ENCODE measurements at regions not wholly inside any gene's neighbourhood (a gene's known extent, or its start where the extent isn't known, plus 50 kb on each side); places are given as distances from the start of the nearest gene placed in this dataset.

DNA sequence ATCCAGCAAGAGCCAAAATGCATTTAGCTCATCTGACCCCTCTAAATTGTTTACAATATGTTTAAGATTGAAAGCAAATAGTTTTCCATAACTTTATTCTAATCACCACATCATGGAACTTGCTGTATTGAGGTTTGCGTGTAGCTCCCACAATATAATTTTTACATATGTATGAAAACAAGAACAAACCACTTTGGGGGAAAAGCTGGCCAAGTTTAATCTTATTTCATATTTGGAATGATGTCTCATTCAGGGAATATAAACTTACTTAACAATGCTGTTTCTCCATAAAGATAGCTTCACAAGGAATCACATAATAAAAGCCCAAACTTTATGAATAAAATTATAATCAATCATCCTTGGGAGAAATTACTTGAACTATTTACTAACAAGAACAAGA, 194.6 kb upstream of the PCSK5 start:
- H3K27ac ChIP-seq, result no peak overlapping the region
- H3K4me1 ChIP-seq, result peaks cover 44% of the 10 kb centered on the region
- TF ChIP-seq Cebpa-rat (IDR thresholded peaks at IDR 0.05), result no peak
- H3K4me3 ChIP-seq, result no peak overlapping the region
- H3K4me2 ChIP-seq, result no peak overlapping the region
- H4K20me1 ChIP-seq, result no peaks in the 10 kb centered on the region
- no peaks in the 10 kb centered on the region for H3K36me3 ChIP-seq
- H3K9me3 ChIP-seq, result peaks cover 1% of the 10 kb centered on the region
- no peaks in the 10 kb centered on the region for H3K27me3 ChIP-seq
- H3K9ac ChIP-seq, result no peak overlapping the region

DNA sequence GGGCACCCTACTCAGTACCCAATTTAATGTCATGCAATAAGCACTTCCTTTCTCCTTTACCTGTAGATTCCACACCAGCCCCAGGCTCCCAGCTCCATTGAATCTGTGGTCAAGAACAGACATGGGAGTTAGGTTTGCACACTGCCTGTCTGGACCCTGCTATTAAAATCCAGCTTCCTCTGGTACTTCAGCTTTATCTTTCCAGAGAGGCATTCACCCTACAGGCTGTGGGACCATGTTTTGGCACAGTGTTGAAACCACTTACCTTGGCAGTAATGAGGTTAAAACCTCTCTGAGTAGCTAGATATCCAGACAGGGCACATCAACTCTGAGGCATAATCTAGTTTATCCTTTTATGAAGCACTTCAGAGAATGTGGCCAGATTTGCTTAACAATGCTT, 191.5 kb upstream of the PCSK5 start:
- no peaks in the 10 kb centered on the region for H3K27me3 ChIP-seq
- no peak for TF ChIP-seq Cebpa-rat (IDR thresholded peaks at IDR 0.05)

DNA sequence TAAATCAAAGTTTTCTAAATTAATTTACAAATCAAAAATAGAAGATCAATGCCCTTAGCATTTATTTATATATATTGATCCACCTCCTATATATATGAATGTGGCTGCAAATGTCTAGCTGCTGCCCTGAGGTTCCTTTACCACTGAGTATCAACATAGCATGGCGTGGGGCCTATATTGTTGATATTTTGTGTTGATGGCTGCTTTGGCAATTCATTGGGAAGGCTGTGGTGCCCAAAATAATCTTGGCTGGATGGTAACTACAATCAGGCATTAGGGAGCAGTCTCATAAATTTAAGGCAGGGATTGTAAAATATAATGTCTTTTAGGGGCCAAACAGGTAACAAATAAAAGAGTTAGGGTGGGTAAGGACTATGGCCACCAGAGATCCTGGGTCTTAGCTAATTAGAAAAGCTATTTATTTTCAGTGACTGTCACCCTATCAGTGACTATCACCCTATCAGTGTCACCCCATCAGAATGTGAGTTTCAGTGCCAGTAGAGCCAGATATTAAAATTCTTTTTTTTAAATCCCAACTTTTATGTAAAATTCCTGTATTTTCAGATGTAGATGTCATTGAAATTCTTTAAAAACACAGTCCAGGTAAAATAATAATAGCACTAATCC, 190.7 kb upstream of the PCSK5 start:
- TF ChIP-seq Cebpa-rat (IDR thresholded peaks at IDR 0.05), result no peak
- Histone ChIP-seq H3K4me1 (peaks cover 6% of the 10 kb centered on the region), H3K9ac (no peak overlapping the region), H3K36me3 (no peaks in the 10 kb centered on the region), H3K4me3 (no peak overlapping the region), H3K27ac (no peak overlapping the region), H3K27me3 (no peaks in the 10 kb centered on the region), H3K4me2 (no peak overlapping the region), H3K9me3 (no peaks in the 10 kb centered on the region), H4K20me1 (no peaks in the 10 kb centered on the region)

More for the DNA sequence above, 191.5 kb upstream of the PCSK5 start:
- Histone ChIP-seq H3K4me2 (no peak overlapping the region), H4K20me1 (no peaks in the 10 kb centered on the region), H3K9ac (no peak overlapping the region), H3K4me1 (peaks cover 13% of the 10 kb centered on the region), H3K27ac (no peak overlapping the region), H3K4me3 (no peak overlapping the region), H3K9me3 (no peaks in the 10 kb centered on the region), H3K36me3 (no peaks in the 10 kb centered on the region)

DNA sequence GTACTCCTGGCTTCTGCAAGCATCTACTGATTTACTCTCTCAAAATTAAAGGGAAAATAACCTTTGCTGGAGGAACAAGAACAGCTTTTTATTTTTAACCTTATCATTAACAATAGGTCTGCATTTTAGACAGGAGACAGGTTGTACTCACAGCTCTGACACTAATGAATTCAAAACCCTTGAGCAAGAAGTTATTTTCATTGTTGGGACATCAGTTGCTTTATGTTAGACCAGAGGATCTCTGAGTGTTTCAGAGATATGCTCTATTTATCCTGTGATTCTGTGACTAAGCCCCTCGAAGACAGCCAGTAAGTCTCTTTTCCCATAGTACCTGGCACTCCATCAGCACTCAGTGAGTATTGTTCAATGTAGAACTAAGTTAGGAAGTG, 190.2 kb upstream of the PCSK5 start:
- H3K4me1 ChIP-seq, result peaks cover under 1% of the 10 kb centered on the region
- no peak overlapping the region for H3K4me3 ChIP-seq
- no peaks in the 10 kb centered on the region for H3K36me3 ChIP-seq
- H4K20me1 ChIP-seq, result no peaks in the 10 kb centered on the region
- no peak overlapping the region for H3K27ac ChIP-seq
- TF ChIP-seq Cebpa-rat (IDR thresholded peaks at IDR 0.05), result no peak
- H3K4me2 ChIP-seq, result no peak overlapping the region
- H3K9ac ChIP-seq, result no peak overlapping the region
- no peaks in the 10 kb centered on the region for H3K9me3 ChIP-seq
- no peaks in the 10 kb centered on the region for H3K27me3 ChIP-seq

DNA sequence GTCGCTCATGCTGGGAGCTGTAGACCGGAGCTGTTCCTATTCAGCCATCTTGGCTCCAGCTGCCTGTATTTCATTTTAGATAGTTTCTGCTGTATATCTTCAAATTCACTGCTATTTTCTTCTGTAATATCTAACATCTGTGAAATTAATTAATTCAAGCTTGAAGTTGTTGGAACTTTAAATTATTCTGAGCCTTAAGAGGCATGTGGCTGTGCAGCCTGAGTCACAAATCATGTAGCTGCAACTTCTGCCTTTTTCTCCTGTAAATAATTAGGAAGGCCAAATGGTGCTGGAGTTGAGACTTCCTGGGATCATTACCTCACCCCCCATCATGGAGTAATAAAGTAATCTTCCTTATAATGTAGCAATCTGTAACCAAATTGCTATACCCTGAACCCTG, 183.3 kb upstream of the PCSK5 start:
- Histone ChIP-seq H4K20me1 (no peaks in the 10 kb centered on the region), H3K9ac (no peak overlapping the region), H3K4me1 (no peaks in the 10 kb centered on the region), H3K36me3 (no peaks in the 10 kb centered on the region), H3K27me3 (no peaks in the 10 kb centered on the region), H3K27ac (no peak overlapping the region), H3K9me3 (no peaks in the 10 kb centered on the region), H3K4me3 (no peak overlapping the region), H3K4me2 (no peak overlapping the region)
- TF ChIP-seq Cebpa-rat (IDR thresholded peaks at IDR 0.05), result no peak

DNA sequence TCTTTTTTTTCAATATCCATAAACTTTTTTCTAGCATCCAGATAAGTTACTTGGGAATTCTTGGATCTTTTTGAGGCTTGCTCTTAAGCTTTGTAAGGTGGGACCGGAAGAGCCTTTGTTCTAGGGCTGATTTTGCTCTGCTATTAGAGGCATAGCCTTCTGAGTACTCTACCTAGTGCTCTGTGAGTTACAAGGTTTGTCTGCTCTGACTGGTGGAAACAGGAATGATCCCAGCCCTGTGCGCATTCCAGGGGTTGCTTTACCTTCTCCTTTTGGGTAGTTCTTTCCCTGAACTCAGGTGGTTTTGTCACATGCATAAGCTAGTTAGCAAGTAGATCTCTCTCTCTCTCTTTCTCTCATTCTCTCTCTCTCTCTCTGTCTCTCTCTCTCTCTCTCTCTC, 180.8 kb upstream of the PCSK5 start:
- no peaks in the 10 kb centered on the region for H3K27me3 ChIP-seq
- TF ChIP-seq Cebpa-rat (IDR thresholded peaks at IDR 0.05), result no peak
- H3K4me1 ChIP-seq, result no peaks in the 10 kb centered on the region
- no peak overlapping the region for H3K9ac ChIP-seq
- H3K9me3 ChIP-seq, result no peaks in the 10 kb centered on the region
- H3K4me2 ChIP-seq, result no peak overlapping the region
- no peaks in the 10 kb centered on the region for H4K20me1 ChIP-seq
- no peak overlapping the region for H3K4me3 ChIP-seq
- no peaks in the 10 kb centered on the region for H3K36me3 ChIP-seq
- H3K27ac ChIP-seq, result no peak overlapping the region

DNA sequence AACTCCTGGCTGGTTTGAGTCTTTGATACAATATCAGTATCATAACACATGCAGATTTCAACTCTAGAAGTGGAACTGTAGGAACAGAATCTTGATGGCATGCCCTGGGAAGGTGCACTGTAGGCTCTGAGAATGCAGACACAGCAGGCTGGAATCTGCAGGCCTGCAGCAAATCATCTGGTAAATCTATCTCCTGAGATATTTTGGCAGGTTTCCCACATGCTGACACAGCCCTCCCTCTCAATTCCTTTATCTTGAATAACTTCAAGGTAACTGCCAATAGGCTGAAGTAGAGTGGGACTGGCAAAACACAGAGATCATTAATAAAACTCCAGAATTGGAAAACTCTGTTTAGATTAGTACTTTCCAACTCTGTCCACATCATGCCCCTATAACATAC, 177.8 kb upstream of the PCSK5 start:
- Histone ChIP-seq H4K20me1 (no peaks in the 10 kb centered on the region), H3K9ac (no peak overlapping the region), H3K4me1 (no peaks in the 10 kb centered on the region), H3K4me3 (no peak overlapping the region), H3K27ac (no peak overlapping the region), H3K36me3 (no peaks in the 10 kb centered on the region), H3K27me3 (no peaks in the 10 kb centered on the region), H3K9me3 (no peaks in the 10 kb centered on the region), H3K4me2 (no peak overlapping the region)
- no peak for TF ChIP-seq Cebpa-rat (IDR thresholded peaks at IDR 0.05)

DNA sequence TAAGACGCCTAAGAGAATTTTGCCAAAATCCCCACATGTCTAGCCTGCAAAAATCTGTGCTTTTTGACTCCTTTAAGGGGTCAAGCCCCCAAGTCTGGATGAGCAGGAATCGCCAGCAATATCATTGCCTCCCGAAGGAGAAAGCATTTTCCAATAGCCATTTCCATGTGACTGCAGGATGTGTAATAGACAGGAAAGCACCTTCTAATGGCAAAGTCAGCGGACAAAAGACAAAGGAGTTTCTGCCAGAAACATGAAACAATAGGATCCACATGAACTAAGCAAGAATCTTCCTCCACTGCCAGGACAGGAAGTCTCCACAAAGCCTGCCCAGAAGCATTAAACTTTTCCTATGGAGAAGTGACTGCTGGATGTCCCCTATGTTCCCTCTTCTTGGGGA, 177.1 kb upstream of the PCSK5 start:
- H3K9me3 ChIP-seq, result no peaks in the 10 kb centered on the region
- no peaks in the 10 kb centered on the region for H3K4me1 ChIP-seq
- H3K4me3 ChIP-seq, result no peak overlapping the region
- TF ChIP-seq Cebpa-rat (IDR thresholded peaks at IDR 0.05), result no peak
- no peaks in the 10 kb centered on the region for H3K27me3 ChIP-seq
- no peak overlapping the region for H3K4me2 ChIP-seq
- H3K9ac ChIP-seq, result no peak overlapping the region
- no peak overlapping the region for H3K27ac ChIP-seq
- no peaks in the 10 kb centered on the region for H4K20me1 ChIP-seq
- no peaks in the 10 kb centered on the region for H3K36me3 ChIP-seq

DNA sequence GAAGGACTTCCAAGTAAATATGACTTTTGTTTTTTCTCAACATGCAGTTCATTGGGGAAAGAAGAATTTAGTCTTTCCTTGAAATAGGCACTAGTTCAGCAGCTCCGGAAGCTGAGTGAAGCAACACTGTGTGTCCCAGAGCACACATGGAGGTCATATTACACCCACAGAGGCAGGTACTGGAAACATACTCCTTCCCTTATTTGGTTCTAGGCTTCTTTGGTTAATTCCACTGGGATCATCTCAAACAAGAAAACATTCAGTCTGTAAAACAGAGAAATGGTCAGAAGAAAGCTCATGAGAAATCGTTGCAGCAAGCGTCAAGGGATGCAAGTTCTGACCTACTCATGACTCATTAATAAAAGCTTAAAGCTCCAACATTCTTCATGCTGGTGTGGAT, 175.1 kb upstream of the PCSK5 start:
- no peak overlapping the region for H3K4me2 ChIP-seq
- H3K4me3 ChIP-seq, result no peak overlapping the region
- H3K4me1 ChIP-seq, result no peaks in the 10 kb centered on the region
- no peak for TF ChIP-seq Cebpa-rat (IDR thresholded peaks at IDR 0.05)
- no peak overlapping the region for H3K27ac ChIP-seq
- H4K20me1 ChIP-seq, result no peaks in the 10 kb centered on the region
- no peaks in the 10 kb centered on the region for H3K36me3 ChIP-seq
- no peaks in the 10 kb centered on the region for H3K9me3 ChIP-seq
- no peaks in the 10 kb centered on the region for H3K27me3 ChIP-seq
- no peak overlapping the region for H3K9ac ChIP-seq

DNA sequence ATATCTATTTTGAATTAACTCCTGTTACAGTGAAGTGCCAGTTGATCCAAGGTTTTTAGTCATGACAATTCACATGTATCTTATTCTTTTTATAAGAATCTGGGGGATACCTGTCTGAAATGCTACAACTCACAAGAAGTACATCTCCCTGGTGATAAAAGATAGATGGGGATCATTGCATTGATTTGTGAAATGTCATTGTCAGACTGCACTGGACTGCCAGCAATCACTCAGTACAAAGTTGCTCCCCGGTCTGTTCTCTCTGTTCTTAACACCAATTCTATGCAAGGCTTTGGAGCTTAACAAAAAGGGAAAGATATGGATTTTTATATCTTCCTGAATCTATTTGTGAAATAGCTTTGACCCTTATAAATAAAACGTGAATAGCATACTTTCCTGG, 171.8 kb upstream of the PCSK5 start:
- Histone ChIP-seq H3K27me3 (no peaks in the 10 kb centered on the region), H3K4me1 (no peaks in the 10 kb centered on the region), H3K27ac (no peak overlapping the region), H3K4me2 (no peak overlapping the region), H3K9ac (no peak overlapping the region), H3K9me3 (no peaks in the 10 kb centered on the region), H4K20me1 (no peaks in the 10 kb centered on the region), H3K4me3 (no peak overlapping the region), H3K36me3 (no peaks in the 10 kb centered on the region)
- TF ChIP-seq Cebpa-rat (IDR thresholded peaks at IDR 0.05), result no peak

DNA sequence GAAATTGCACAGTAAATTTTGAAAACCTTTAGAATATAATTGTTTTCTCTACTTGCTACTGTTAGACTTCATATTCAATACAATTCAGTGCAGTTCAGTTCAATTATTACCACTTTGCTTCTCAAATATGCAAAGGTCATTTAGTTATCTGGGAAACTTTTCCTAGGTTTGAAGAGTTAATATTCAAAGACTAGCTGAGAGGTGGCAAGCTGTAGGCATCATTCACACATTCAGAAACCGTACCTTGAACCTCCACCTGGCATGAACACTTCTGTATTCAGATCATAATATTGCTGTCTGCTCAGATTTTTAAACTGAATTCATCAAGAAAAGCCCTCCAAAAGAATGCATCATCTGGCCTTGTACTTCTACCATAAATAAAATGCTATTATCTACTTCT, 162.1 kb upstream of the PCSK5 start:
- Histone ChIP-seq H3K27ac (no peak overlapping the region), H3K36me3 (no peaks in the 10 kb centered on the region), H3K4me3 (no peak overlapping the region), H3K4me2 (no peak overlapping the region), H3K27me3 (no peaks in the 10 kb centered on the region), H3K9ac (no peak overlapping the region), H3K4me1 (no peaks in the 10 kb centered on the region), H4K20me1 (no peaks in the 10 kb centered on the region), H3K9me3 (no peaks in the 10 kb centered on the region)
- TF ChIP-seq Cebpa-rat (IDR thresholded peaks at IDR 0.05), result no peak

Data from BLaER1 (cell line).